ENCODE measurements at regions not wholly inside any gene's neighbourhood (a gene's known extent, or its start where the extent isn't known, plus 50 kb on each side); places are given as distances from the start of the nearest gene placed in this dataset.
"Not testable (repeated sequence)": the region's sequence is repeated elsewhere in the genome, so short reads cannot be mapped to it uniquely, and the experiment has no call there.

GRCh38 chr3:16076564-16076963 lies 97.9 kb upstream of the GALNT15 start:
- Histone ChIP-seq H4K20me1 (ENCODE audit: control insufficient read depth, insufficient read depth) (no peaks in the 10 kb centered on the region), H3K36me3 (ENCODE audit: control insufficient read depth in 2 of 2, insufficient read depth in 2 of 2, low read length in 1 of 2) (no peaks in the 10 kb centered on the region), H3K27me3 (replicated peaks in 1 of 2; ENCODE audit: control insufficient read depth in 2 of 2, insufficient read depth in 2 of 2, low read length in 1 of 2) (no peaks in the 10 kb centered on the region; a peak in 1 of 4 replicates), H3K4me3 (no peak overlapping the region), H3K4me1 (ENCODE audit: control insufficient read depth, insufficient read depth, low read length) (no peaks in the 10 kb centered on the region), H2AFZ (ENCODE audit: control insufficient read depth, low read depth, low read length) (no peak overlapping the region), H3K9ac (ENCODE audit: control insufficient read depth, insufficient read depth, low read length) (no peak overlapping the region), H3K9me3 (replicated peaks; ENCODE audit: control insufficient read depth, insufficient read depth, low read length) (no peaks in the 10 kb centered on the region; the same call in 1 of the 3 replicates), H3K4me2 (ENCODE audit: control insufficient read depth, insufficient read depth) (no peak overlapping the region), H3K79me2 (ENCODE audit: control insufficient read depth, insufficient read depth, low read length) (no peaks in the 10 kb centered on the region), H3K27ac (ENCODE audit: control insufficient read depth, insufficient read depth) (no peak overlapping the region)
- DNase-seq (ENCODE audit: low read depth, low spot score): no peak
- ATAC-seq: no peak
- SMC1A ChIA-PET (ENCODE audit: uncharacterized antibody, unreplicated experiment): no interaction called here
- BruUV-seq (replicated peaks): no TSS peak
- POLR2A ChIA-PET: no interaction called here
- in situ Hi-C loops (cut with MboI): no loop called here
- CTCF ChIA-PET: no interaction called here
- FAIRE-seq: peak; percentile 38
- WGBS (ENCODE audit: insufficient coverage, insufficient replicate concordance, low lambda C conversion rate, missing lambda C conversion rate): 55% methylated on average over 2 of the region's 2 CpGs
- no peak for TF ChIP-seq MAX (IDR thresholded peaks at IDR 0.05; ENCODE audit: low read depth, low read length)
- intact Hi-C loops (cut with micrococcal nuclease; ENCODE audit: unreplicated experiment): no loop called here
- RAD21 ChIA-PET (ENCODE audit: unreplicated experiment): no interaction called here

DNA sequence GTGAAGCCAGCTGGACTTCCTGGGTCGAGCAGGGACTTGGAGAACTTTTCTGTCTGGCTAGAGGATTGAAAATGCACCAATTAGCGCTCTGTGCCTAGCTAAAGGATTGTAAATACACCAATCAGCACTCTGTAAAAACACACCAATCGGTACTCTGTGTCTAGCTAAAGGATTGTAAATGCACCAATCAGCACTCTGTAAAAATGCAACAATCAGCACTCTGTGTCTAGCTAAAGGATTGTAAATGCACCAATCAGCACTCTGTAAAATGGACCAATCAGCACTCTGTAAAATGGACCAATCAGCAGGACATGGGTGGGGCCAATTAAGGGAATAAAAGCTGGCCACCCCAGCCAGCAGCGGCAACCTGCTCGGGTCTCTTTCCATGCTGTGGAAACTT lies 97.3 kb upstream of the GALNT15 start:
- SMC1A ChIA-PET (ENCODE audit: uncharacterized antibody, unreplicated experiment): interaction anchor here (0.6 kb wide), 1 partner anchor 26 kb away, joined by 3 read pairs; no protein-coding TSS in a partner anchor
- TF ChIP-seq NFYB (IDR thresholded peaks at IDR 0.05; ENCODE audit: insufficient read depth, low read depth, low read length): peak; percentile 27; the same call in 1 of the 2 replicates
- BruUV-seq (replicated peaks); H3K36me3 ChIP-seq (ENCODE audit: control insufficient read depth in 2 of 2, insufficient read depth in 2 of 2, low read length in 1 of 2); H3K4me2 ChIP-seq (ENCODE audit: control insufficient read depth, insufficient read depth); in situ Hi-C loops (cut with MboI); CTCF ChIA-PET; H3K9ac ChIP-seq (ENCODE audit: control insufficient read depth, insufficient read depth, low read length); intact Hi-C loops (cut with micrococcal nuclease; ENCODE audit: unreplicated experiment); POLR2A ChIA-PET; H3K79me2 ChIP-seq (ENCODE audit: control insufficient read depth, insufficient read depth, low read length); H3K9me3 ChIP-seq (replicated peaks; ENCODE audit: control insufficient read depth, insufficient read depth, low read length); H3K4me1 ChIP-seq (ENCODE audit: control insufficient read depth, insufficient read depth, low read length); DNase-seq (ENCODE audit: low read depth, low spot score); H3K4me3 ChIP-seq; H3K27ac ChIP-seq (ENCODE audit: control insufficient read depth, insufficient read depth); H2AFZ ChIP-seq (ENCODE audit: control insufficient read depth, low read depth, low read length); RAD21 ChIA-PET (ENCODE audit: unreplicated experiment); ATAC-seq; H3K27me3 ChIP-seq (replicated peaks in 1 of 2; ENCODE audit: control insufficient read depth in 2 of 2, insufficient read depth in 2 of 2, low read length in 1 of 2); H4K20me1 ChIP-seq (ENCODE audit: control insufficient read depth, insufficient read depth); FAIRE-seq: not testable (repeated sequence)
- WGBS (ENCODE audit: insufficient coverage, insufficient replicate concordance, low lambda C conversion rate, missing lambda C conversion rate): 44% methylated on average over 5 of the region's 5 CpGs

DNA sequence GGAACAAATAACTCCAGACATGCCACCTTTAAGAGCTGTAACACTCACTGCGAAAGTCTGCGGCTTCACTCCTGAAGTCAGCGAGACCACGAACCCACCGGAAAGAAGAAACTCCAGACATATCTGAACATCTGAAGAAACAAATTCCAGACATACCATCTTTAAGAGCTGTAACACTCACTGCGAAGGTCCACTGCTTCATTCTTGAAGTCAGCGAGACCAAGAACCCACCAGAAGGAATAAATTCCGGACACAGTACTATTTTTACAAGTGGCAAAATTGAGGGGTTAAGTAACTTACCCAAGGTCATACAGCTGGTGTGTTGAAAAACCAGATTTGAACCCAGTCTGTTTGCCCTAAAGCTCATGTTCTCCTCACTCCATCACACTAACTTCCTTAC lies 96.8 kb upstream of the GALNT15 start:
- H3K4me3 ChIP-seq; intact Hi-C loops (cut with micrococcal nuclease; ENCODE audit: unreplicated experiment): not testable (repeated sequence)

More for the DNA sequence above, 96.8 kb upstream of the GALNT15 start:
- ATAC-seq; BruUV-seq (replicated peaks); FAIRE-seq; SMC1A ChIA-PET (ENCODE audit: uncharacterized antibody, unreplicated experiment); H3K4me2 ChIP-seq (ENCODE audit: control insufficient read depth, insufficient read depth); H3K27me3 ChIP-seq (replicated peaks in 1 of 2; ENCODE audit: control insufficient read depth in 2 of 2, insufficient read depth in 2 of 2, low read length in 1 of 2); H3K79me2 ChIP-seq (ENCODE audit: control insufficient read depth, insufficient read depth, low read length); in situ Hi-C loops (cut with MboI); H3K9ac ChIP-seq (ENCODE audit: control insufficient read depth, insufficient read depth, low read length); H3K4me1 ChIP-seq (ENCODE audit: control insufficient read depth, insufficient read depth, low read length); RAD21 ChIA-PET (ENCODE audit: unreplicated experiment); H3K9me3 ChIP-seq (replicated peaks; ENCODE audit: control insufficient read depth, insufficient read depth, low read length); H3K27ac ChIP-seq (ENCODE audit: control insufficient read depth, insufficient read depth); H2AFZ ChIP-seq (ENCODE audit: control insufficient read depth, low read depth, low read length); H4K20me1 ChIP-seq (ENCODE audit: control insufficient read depth, insufficient read depth); H3K36me3 ChIP-seq (ENCODE audit: control insufficient read depth in 2 of 2, insufficient read depth in 2 of 2, low read length in 1 of 2); DNase-seq (ENCODE audit: low read depth, low spot score): not testable (repeated sequence)
- ChIA-PET CTCF (interaction anchor here (1.4 kb wide), 1 partner anchor 104 kb away, joined by 3 read pairs; no protein-coding TSS in a partner anchor), POLR2A (interaction anchor here (0.6 kb wide), 1 partner anchor 717 kb away, joined by 4 read pairs; no protein-coding TSS in a partner anchor)
- 67% methylated on average over 8 of the region's 8 CpGs for WGBS (ENCODE audit: insufficient coverage, insufficient replicate concordance, low lambda C conversion rate, missing lambda C conversion rate)

Data from GM12878 (cell line).